Nucleus accumbens (tissue), 56 donors: ENCODE measurements at regions not wholly inside any gene's neighbourhood (a gene's known extent, or its start where the extent isn't known, plus 50 kb on each side); places are given as distances from the start of the nearest gene placed in this dataset.
A peak's percentile ranks its signal among the peaks of the same experiment; 100 is the strongest.

Source experiments
- DNase-seq, 56 donors: peaks; one replicate each; lab custom pipeline; 2025; lab: John Stamatoyannopoulos, UW

- no peak for DNase-seq
These were observed 137.0 kb downstream of the PLPP3 start for GRCh38 chr1:56442290-56442877.

DNA sequence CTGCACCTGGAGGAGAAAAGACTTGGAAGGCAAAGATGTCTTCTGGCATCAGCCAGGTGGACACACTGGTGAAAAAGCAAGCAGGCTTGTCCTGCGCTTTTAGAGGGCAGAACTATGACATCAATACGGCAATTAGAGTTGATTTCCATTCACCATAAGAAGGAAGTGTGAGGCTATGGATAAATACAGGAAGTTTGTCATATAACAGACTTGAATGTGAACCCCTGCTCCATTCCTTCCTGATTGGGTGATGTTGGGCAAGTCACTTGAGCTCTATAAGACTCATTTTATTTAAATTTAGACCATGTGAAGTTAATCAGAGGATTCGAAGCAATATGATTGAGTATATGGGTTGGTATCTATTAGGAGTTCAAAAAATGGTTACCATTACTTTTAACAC is 137.8 kb downstream of the PLPP3 start:
- DNase-seq = no peak

- peak in 2 of 56 donors; percentile 4 to 5 for DNase-seq
These were observed 139.6 kb downstream of the PLPP3 start for GRCh38 chr1:56439610-56440264.

GRCh38 chr1:56438901-56439551 is 140.3 kb downstream of the PLPP3 start:
- DNase-seq = no peak

- DNase-seq = peak in 1 of 56 donors; percentile 35
These were observed 141.4 kb downstream of the PLPP3 start for GRCh38 chr1:56437959-56438358.

DNA sequence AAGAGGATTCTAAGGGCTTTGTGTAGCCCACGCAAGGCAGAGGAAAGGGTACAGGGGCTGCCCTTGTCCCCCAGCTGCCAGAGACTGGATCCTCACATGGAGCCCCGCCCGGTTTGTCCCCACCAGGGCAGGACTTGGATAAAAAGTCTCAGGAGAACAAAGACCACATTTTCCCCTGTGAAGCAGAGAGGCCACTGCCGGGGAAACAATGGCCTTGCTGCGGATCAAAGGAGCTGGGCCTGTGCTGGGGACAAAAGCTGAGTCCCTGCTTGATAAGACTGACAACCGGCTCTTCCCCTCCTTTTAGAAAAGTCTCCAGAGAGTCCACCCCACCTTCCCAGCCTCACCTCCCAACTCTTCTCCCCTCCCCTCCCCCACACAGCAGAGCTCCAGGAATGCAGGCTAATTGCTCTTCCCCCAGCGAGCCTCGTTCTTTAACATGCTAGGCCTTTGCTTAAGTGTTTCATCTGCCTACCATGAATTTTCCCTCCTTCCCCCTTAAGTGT is 142.4 kb downstream of the PLPP3 start:
- DNase-seq = peak in 54 of 56 donors; percentile 17 to 92 (median 76)

DNA sequence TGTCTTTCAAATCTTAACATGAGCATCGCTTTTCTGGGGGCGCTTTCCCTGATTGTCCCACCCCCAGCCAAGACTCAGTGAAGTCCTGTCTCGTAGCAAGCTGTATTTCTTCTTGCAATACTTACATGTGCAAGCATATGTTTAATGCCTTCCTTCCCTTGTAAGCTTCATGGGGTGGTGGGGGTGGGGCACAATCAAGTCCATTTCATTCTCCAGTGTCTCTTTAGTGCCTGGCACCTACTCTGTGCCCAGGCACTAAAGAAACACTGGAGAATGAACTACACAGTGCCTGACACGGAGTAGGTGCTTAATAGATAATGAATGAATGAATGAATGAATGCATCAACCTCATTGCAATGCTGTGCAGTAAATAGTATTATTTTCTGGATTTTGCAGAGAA is 143.1 kb downstream of the PLPP3 start:
- DNase-seq = peak in 6 of 56 donors; percentile 12 to 53 (median 36)

DNA sequence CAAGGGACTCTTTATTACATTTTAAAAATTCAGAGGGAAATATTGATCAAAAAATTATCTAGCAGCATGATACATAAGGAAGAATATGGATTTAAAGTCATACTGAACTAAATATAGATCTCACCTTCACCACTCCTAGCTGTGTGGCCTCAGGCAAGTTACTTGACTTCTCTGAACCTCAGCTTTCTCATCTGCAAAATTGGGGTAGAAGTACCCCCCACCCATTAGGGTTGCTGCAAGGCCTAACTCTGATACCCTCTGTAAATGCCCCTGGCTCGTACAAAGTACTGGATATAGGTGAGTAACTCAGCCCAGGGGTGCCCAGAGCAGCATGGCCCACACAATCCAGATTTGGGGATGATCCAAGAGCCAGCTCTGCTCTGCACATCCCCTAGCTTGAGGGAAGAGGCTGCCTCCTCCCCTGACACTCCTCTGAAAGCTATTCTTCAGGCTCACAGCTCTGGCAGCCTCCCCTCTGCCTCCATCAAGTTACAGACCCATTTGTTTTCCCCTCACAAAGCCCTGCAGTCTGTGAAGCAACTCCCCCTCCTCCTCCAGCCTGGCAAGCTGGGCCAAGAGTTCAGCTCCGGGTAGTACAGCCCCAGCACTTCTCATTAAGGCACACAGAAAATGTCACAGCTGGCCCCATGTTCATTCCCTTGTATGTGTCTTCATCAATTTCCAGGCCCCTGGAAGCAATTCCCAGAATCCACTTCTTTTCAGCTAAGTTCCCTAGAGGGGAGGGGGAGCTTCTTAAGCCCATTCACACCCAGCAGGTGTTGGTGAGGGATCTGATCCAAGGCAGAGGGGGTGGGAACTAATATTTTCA is 143.7 kb downstream of the PLPP3 start:
- DNase-seq = peak in 54 of 56 donors; percentile 8 to 97 (median 84)

DNA sequence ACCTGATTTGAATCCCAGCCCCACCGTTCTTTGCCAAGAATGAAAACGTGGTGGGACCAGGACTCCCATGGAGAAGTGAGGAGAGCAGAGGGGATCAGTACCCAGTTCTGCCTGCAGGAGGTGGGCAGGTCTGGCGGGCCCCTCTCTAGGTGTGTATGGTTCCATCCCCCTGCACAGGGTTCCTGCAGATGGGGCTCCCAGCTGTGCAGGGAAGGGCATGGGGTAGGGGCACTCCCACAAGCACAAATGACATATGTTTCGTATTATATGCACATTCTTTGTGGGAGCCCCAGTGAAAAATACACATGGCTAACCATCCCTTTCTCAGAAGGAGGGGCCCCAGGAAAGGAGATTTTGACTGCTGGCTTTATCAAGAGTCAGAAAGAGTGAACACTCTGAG is 144.6 kb downstream of the PLPP3 start:
- peak in 1 of 56 donors; percentile 14 for DNase-seq

GRCh38 chr1:56434025-56434424 is 145.3 kb downstream of the PLPP3 start:
- no peak for DNase-seq

DNA sequence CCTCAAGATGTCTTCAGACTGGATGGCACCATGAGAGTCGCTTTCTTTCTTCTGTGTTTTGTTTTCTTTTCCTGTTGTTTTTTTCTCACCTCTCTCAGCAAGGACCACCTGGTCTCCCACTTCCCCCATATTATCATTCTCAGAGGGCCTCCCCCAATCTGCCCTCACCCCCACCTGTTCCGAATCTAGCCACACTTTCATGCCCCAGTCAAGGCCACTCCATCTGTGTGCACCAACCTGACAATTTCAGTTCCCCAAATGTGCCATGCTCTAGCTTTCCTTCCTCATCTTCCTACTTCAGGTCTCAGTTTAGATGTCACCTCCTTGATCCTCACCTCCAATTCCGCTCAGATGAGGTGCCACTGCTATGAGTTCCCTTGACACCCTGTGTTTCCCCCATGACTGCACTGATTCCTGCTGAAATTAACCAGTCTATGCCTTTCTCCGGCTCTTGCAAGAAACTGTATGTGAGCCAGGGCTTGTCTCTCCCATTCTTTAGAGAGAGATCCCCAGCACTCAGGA is 146.2 kb downstream of the PLPP3 start:
- no peak for DNase-seq

DNA sequence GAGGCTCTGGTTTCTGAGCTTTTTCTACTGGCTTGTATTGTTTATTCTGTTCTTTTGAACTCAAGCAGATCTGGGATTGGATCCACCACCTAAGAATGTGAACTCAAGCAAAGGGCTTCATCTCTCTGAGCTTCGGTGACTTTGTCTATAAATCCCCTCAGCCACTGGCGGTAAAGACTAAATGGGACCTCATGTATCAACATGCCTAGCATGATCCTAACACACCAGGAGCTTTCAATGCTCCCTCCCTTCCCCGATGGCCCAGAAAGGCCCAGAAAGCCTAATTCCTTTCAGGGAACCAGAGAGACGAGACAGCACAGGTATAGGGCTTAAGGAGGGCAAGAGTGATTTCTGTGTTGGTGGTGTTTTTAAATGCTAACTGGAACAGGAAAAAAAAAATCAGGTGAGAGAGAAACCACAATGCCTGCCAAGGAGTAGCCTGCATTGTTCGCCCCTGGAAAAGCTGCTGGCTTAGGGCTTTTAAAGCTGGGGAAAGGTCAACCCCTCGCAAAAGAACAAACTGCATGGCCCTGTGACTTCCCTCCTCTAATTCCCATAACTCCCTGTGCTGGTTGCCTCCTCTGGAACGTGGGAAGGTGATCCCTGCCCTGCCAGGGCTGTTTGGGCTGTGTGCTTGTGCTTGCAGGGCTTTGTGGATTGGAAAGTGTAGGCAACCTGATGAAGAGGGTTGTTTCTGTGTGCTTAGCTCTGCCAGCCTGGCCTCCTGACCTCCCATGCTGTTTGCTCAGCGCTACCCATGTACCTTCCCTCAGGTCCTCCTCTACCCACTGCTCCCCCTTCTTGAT is 147.0 kb downstream of the PLPP3 start:
- peak in 2 of 56 donors; percentile 3 to 11 for DNase-seq

DNA sequence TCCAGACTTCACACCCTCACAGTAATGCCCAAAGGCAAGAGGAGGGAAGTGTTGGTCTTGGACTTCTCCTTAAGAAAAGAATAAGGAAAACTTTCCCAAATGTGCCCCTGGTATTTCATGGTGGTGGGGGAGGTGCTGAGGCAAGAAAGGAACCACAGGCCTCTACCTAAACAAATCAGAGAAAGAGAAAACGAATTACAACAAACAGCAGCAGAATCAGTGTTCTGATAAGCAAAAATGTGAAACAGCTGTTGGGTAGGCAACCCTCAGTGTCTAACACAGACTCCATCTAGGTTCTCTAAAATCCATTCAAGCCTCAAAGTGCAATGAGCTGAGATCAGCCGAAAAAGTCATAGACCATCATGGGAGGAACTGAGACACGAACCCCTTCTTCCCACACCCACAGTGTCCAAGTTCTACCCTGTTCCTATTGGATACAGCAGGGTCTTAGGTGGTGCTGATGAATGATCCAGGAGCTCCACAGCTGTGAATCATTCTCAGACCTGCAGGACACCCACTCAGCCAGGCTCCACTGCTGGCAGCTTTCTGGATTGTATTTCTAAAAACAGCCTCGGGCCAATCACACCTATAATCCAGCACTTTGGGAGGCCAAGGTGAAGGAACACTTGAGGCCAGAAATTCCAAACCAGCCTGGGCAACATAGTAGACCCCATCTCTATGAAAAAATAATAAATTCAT is 149.1 kb downstream of the PLPP3 start:
- no peak for DNase-seq

GRCh38 chr1:56429288-56429687 is 150.1 kb downstream of the PLPP3 start:
- no peak for DNase-seq

DNA sequence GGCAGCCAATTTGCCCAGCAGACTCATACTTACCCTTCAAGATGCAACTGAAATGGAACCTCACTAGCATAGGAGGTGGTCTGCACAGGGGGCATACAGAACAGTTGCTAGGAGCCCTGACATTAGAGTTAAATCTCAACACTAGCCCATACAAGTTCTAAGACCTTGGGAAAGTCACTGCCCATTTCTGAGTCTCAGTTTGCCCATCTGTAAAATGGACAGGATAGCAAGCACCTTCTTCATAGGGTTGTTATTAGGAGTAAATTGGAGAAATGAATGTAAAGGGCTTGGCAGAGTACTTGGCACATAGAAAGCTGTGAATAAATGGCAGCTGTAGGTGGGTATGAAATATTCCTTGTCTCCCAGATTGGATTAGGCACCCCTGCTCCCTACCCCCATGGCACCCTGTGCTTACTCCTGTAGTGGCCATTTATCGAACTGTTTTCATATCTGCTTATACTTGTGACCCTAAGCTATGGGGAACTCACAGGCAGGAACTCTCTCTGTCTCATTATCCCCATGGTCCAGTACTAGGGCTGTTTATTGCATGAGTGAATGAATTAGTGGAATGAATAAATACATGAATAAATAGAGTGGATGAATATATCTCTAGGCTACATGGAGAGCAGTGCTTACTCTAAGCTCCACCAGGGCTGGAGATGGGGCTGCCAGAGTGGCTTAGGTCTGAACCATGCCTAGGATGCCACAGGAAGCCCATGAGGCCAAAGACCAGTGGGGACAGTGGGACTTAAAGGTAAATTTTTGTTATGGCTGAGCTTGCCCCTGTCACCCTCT is 152.6 kb downstream of the PLPP3 start:
- DNase-seq = no peak

GRCh38 chr1:56425494-56426037 is 153.8 kb downstream of the PLPP3 start:
- DNase-seq = no peak

DNA sequence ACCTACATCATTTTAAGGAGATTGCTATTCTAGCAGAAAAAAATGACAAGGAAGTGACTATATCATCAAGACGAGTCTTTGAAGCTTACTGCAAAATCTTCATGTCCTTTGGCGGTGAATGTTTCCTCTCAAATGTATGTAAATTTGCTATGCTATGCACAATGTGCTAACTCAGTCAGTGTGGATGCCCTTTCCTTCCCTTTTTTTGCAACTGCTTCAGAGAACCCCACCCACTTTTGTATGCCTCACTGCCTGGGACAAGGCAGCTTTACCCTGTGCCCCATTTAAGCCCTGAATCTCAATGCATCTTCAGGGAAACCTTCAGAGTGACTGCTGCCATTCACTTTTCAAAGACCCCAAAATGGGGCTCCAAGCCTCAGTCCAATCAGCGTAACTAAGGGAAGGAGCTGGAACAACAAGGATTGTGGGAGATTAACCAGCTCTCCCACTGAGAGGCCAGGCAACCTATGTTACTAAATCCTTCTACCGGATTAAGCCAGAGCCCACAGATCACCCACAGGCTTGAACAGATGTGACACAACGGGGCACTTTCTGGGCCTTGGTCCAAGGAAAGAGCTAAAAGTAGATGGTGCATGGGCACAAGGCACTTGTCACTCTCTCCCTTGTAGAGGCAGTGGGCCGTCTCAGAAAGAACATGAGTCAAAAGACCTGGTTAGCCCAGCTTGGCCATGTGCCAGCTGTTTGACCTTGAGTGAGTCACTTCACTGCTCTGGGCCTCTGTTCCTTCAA is 154.4 kb downstream of the PLPP3 start:
- DNase-seq = peak in 2 of 56 donors; percentile 3 to 67
